ENCODE measurements at regions not wholly inside any gene's neighbourhood (a gene's known extent, or its start where the extent isn't known, plus 50 kb on each side); places are given as distances from the start of the nearest gene placed in this dataset.

DNA sequence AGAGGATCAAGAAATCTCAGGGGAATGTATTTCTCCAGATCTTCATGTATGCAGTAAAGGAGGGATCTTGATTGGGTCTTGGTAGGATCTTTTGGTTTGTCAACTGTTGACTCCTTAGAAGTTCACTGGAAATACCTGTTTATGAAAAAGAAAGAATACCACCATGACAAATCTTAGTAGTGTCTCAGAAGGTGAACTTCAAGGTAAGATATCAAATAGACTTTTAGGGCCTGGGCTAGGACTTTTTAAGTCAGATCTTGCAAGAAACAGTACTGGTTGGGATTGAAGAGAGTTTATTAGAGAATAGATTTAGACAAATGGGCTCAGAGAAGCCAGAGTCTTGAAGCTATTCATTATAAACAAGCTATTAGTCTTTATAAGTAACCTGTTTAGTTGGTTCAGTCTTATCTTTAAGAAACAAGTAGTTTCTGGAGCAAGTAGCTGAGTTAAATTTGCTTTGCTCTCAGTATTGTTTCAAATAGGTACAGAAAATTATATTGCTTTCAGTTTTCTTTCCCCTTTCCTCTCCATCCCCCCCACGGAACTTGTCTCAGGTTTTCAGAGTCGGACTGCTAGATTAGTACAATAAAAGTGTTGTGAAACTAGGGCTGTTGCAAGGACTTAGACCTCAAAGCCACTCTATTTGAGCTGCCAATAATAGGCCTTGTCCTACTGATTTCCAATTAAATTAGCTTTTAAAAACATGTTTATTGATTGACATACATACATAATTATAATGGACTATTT is 529.1 kb upstream of the CITED2 start:
- TF ChIP-seq CTCF (IDR thresholded peaks at IDR 0.05) (no peak), POLR2A (IDR thresholded peaks at IDR 0.05) (no peak)

Measured in heart left ventricle (tissue), 13 donors.